Neural cell (in vitro differentiated cells): ENCODE measurements at regions not wholly inside any gene's neighbourhood (a gene's known extent, or its start where the extent isn't known, plus 50 kb on each side); places are given as distances from the start of the nearest gene placed in this dataset.

Experiments
- CTCF ChIP-seq: fragments of 450-650 bp; IDR thresholded peaks from 2 replicates; pipeline ENCODE4 v1.5.1; 2014; ENCODE audit warnings: antibody characterized with exemption, mild to moderate bottlenecking, moderate library complexity; ENCODE audit not compliant: poor library complexity, severe bottlenecking
- POLR2AphosphoS5 ChIP-seq: IDR thresholded peaks from 2 replicates; pipeline ENCODE4 v1.6.1; 2012
- RAD21 ChIP-seq: fragments of 450-650 bp; conservative IDR thresholded peaks from 2 replicates; pipeline ENCODE4 v1.6.1; 2014; ENCODE audit warnings: antibody characterized with exemption, mild to moderate bottlenecking, moderate library complexity

- no peak for TF ChIP-seq POLR2AphosphoS5
- TF ChIP-seq CTCF, result no peak
- TF ChIP-seq RAD21, result no peak
Measured at GRCh38 chr6:82484737-82485626, 121.4 kb downstream of the TPBG start.
